Endothelial cell of umbilical vein (primary cell): ENCODE measurements at regions not wholly inside any gene's neighbourhood (a gene's known extent, or its start where the extent isn't known, plus 50 kb on each side); places are given as distances from the start of the nearest gene placed in this dataset.

ENCODE experiments used
- EZH2 ChIP-seq: IDR thresholded peaks from 2 replicates; pipeline ENCODE4 v1.6.1; 2012; ENCODE audit warnings: borderline replicate concordance, low read depth, mild to moderate bottlenecking, moderate library complexity, low read length, inconsistent platforms; ENCODE audit not compliant: severe bottlenecking
- JUN ChIP-seq: IDR thresholded peaks from 2 replicates; pipeline ENCODE4 v1.6.1; 2011; ENCODE audit warnings: borderline replicate concordance, low read depth; ENCODE audit not compliant: insufficient read length, insufficient read depth
- POLR2A ChIP-seq: IDR thresholded peaks from 2 replicates; pipeline ENCODE4 v1.6.1; 2012; ENCODE audit warnings: low read depth, mild to moderate bottlenecking, control low read depth, low read length
- POLR2AphosphoS5 ChIP-seq: IDR thresholded peaks from 2 replicates; pipeline ENCODE4 v1.6.1; 2012; ENCODE audit warnings: low read depth, mild to moderate bottlenecking, control low read depth, low read length, moderate library complexity; ENCODE audit not compliant: insufficient read depth
- TF ChIP-seq, protein P1 (sequence below), 2 donors: IDR thresholded peaks; 1 replicate in 1 of 2; 2 replicates in 1 of 2; pipeline ENCODE4 v1.5.1; 2011; ENCODE audit warnings: low read length in 2 of 2, mild to moderate bottlenecking in 2 of 2, moderate library complexity in 2 of 2, control low read depth in 1 of 2, inconsistent platforms in 1 of 2, low read depth in 1 of 2; ENCODE audit not compliant: insufficient read depth in 1 of 2; ENCODE audit errors: extremely low read depth in 1 of 2

DNA sequence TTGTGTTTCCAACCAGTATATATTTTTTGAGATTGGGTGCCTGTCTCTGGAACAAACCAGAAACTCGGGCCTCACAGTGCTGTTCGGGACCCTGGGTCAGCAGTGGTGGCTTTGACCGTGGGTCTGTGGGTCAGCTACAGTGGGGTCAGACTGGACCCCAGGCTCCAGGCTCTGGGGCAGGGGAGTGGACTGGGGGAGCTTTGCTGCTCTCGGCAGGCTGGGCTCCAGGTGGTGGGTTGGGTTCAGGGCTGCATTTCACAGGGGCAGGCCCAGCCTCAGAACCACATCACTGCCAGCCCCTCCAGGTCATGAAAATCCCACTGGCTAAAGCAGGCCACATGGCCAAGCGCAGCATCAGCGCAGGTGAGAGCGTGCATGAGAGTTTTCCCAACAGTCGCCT lies 1279.3 kb downstream of the BRD1 start:
- TF ChIP-seq, protein P1, sequence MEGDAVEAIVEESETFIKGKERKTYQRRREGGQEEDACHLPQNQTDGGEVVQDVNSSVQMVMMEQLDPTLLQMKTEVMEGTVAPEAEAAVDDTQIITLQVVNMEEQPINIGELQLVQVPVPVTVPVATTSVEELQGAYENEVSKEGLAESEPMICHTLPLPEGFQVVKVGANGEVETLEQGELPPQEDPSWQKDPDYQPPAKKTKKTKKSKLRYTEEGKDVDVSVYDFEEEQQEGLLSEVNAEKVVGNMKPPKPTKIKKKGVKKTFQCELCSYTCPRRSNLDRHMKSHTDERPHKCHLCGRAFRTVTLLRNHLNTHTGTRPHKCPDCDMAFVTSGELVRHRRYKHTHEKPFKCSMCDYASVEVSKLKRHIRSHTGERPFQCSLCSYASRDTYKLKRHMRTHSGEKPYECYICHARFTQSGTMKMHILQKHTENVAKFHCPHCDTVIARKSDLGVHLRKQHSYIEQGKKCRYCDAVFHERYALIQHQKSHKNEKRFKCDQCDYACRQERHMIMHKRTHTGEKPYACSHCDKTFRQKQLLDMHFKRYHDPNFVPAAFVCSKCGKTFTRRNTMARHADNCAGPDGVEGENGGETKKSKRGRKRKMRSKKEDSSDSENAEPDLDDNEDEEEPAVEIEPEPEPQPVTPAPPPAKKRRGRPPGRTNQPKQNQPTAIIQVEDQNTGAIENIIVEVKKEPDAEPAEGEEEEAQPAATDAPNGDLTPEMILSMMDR (IDR thresholded peaks at IDR 0.05; ENCODE audit: extremely low read depth in 1 of 2, insufficient read depth in 1 of 2, low read depth in 1 of 2, low read length in 2 of 2), result no peak
- TF ChIP-seq EZH2, result no peak
- TF ChIP-seq POLR2A, result no peak
- no peak for TF ChIP-seq POLR2AphosphoS5
- TF ChIP-seq JUN, result no peak
